Body of pancreas (tissue), 4 donors: ENCODE measurements at regions not wholly inside any gene's neighbourhood (a gene's known extent, or its start where the extent isn't known, plus 50 kb on each side); places are given as distances from the start of the nearest gene placed in this dataset.

Source experiments
- ATAC-seq: fragments of 150-250 bp; one replicate; pipeline ENCODE4 v1.9.1; 2016
- DNase-seq, 4 donors: peaks; one replicate each; pipeline ENCODE4 v3.0.0-alpha.2; 2019
- H3K27ac ChIP-seq, 4 donors: fragments of 200-600 bp; sonication (generic); 1 replicate in 3 of 4; 2 replicates in 1 of 4; pipeline versions ENCODE4 v1.5.1 to v1.6.1; 2016 to 2019; ENCODE audit warnings: mild to moderate bottlenecking in 1 of 4, mixed read lengths in 1 of 4, moderate library complexity in 1 of 4
- H3K27me3 ChIP-seq, 2 donors: fragments of 200-600 bp; sonication (generic); one replicate each; pipeline ENCODE4 v1.6.0; 2016; ENCODE audit warnings: mild to moderate bottlenecking in 1 of 2
- H3K36me3 ChIP-seq, 2 donors: fragments of 200-600 bp; sonication (generic); replicated peaks in 1 of 2; 2 replicates each; pipeline ENCODE4 v1.5.1; 2016; ENCODE audit warnings: low read depth in 2 of 2; ENCODE audit not compliant: insufficient read depth in 1 of 2
- H3K4me1 ChIP-seq: fragments of 200-600 bp; sonication (generic); one replicate; pipeline ENCODE4 v1.6.0; 2016
- H3K4me3 ChIP-seq, 2 donors: fragments of 200-600 bp; sonication (generic); 1 replicate in 1 of 2; 2 replicates in 1 of 2; pipeline ENCODE4 v1.5.1; 2016 to 2019
- H3K9me3 ChIP-seq, 3 donors: fragments of 200-600 bp; sonication (generic); 1 replicate in 2 of 3; 2 replicates in 1 of 3; pipeline ENCODE4 v1.5.1; 2016
- POLR2A ChIP-seq, 3 donors: fragments of 450-650 bp; IDR thresholded peaks; one replicate each; pipeline ENCODE4 v1.6.1; 2016; ENCODE audit warnings: antibody characterized with exemption in 3 of 3, mild to moderate bottlenecking in 2 of 3
- WGBS, 2 donors: methylation state at CpG; one replicate each; pipeline ENCODE4 v1.1.5; 2017; 5-methylcytosine and 5-hydroxymethylcytosine counted together
- intact Hi-C: fragments of 100-400 bp; cut with DNase I; formaldehyde crosslinking; loops from one replicate; pipeline ENCODE4 v1.15.1; 2023
- TF ChIP-seq, protein P1 (sequence below), 7 experiments: fragments of 450-650 bp in 4 of 7; fragments of 200-600 bp in 3 of 7; sonication (generic) in 3 of 7; IDR thresholded peaks; one replicate each; pipeline ENCODE4 v1.5.1; 2016 to 2019; ENCODE audit warnings: antibody characterized with exemption in 7 of 7

DNA sequence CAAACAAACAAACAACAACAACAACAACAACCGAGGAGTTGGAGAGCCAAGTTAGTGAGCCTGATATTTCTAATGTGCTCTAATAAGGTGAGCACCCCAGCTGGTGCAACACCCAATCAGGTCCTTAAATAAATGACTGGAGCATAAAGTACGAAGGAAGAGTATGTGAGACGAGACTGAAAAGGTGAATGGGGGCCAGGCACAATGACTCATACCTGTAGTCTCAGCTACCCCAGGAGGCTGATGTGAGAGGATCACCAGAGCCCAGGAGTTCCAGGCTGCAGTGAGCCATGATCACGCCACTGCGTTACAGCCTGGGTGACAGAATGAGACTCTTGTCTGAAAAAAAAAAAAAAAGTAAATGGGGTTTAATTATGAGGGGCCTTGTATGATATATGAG is 152.0 kb upstream of the ZRANB2 start:
- WGBS, 2 donors, result 88 to 92% methylated on average over 5 of the region's 5 CpGs
- intact Hi-C loops, result no loop called here
- Histone ChIP-seq H3K27me3 (no peaks in the 10 kb centered on the region), H3K9me3 (no peaks in the 10 kb centered on the region), H3K36me3 (no peaks in the 10 kb centered on the region), H3K4me3 (no peak overlapping the region), H3K4me1 (no peaks in the 10 kb centered on the region), H3K27ac (no peak overlapping the region)
- no peak for TF ChIP-seq POLR2A (IDR thresholded peaks at IDR 0.05)
- TF ChIP-seq, protein P1, sequence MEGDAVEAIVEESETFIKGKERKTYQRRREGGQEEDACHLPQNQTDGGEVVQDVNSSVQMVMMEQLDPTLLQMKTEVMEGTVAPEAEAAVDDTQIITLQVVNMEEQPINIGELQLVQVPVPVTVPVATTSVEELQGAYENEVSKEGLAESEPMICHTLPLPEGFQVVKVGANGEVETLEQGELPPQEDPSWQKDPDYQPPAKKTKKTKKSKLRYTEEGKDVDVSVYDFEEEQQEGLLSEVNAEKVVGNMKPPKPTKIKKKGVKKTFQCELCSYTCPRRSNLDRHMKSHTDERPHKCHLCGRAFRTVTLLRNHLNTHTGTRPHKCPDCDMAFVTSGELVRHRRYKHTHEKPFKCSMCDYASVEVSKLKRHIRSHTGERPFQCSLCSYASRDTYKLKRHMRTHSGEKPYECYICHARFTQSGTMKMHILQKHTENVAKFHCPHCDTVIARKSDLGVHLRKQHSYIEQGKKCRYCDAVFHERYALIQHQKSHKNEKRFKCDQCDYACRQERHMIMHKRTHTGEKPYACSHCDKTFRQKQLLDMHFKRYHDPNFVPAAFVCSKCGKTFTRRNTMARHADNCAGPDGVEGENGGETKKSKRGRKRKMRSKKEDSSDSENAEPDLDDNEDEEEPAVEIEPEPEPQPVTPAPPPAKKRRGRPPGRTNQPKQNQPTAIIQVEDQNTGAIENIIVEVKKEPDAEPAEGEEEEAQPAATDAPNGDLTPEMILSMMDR (IDR thresholded peaks at IDR 0.05), result no peak
- no peak for ATAC-seq
- no peak for DNase-seq

DNA sequence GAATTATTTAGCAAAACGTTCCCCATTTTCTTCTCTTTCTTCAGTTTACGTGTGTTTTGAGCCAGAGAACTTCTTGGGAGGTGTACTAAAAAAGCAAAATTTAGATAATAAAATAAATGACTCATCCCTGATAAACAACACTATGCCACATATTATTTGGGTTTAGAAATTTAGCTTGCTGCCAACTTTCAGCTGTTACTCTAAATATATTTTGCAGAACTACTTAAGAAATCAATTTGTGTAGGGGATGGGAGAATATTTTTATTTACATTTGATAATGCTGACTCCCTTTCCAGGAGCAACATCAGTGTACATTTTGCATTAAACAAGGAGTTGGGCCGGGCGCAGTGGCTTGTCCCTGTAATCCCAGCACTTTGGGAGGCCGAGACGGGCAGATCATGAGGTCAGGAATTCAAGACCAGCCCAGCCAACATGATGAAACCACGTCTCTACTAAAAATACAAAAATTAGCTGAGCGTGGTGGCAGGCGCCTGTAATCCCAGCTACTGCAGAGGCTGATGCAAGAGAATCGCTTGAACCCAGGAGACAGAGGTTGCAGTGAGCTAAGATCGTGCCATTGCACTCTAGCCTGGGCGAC is 151.4 kb upstream of the ZRANB2 start:
- Histone ChIP-seq H3K4me1 (no peaks in the 10 kb centered on the region), H3K27me3 (no peaks in the 10 kb centered on the region), H3K36me3 (no peaks in the 10 kb centered on the region), H3K4me3 (no peak overlapping the region), H3K27ac (no peak overlapping the region), H3K9me3 (no peaks in the 10 kb centered on the region)
- TF ChIP-seq, protein P1 (IDR thresholded peaks at IDR 0.05), result no peak
- TF ChIP-seq POLR2A (IDR thresholded peaks at IDR 0.05), result no peak
- 87 to 88% methylated on average over 12 of the region's 12 CpGs for WGBS, 2 donors
- intact Hi-C loops, result no loop called here
- no peak for ATAC-seq
- no peak for DNase-seq

DNA sequence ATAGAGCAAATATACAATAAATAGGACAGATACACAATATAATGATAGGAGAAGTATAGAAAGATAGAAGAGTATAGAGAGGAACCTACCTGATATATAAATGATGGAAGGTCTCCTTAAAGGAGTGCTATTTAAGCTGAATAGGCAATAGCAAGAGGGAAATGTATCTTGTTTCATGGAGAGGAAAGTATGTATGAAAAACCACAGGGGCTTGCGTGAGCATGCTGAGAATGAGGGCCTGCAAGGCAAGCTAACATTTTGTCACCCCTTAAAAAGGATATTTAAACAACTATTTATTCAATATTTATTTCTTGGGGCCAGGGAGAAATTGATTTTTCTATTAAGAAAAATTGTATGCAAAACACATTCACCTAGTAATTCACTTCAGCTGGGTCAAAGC is 150.9 kb upstream of the ZRANB2 start:
- 90 to 93% methylated on average over 1 of the region's 1 CpG for WGBS, 2 donors
- Histone ChIP-seq H3K27me3 (no peaks in the 10 kb centered on the region), H3K36me3 (no peaks in the 10 kb centered on the region), H3K4me1 (no peaks in the 10 kb centered on the region), H3K4me3 (no peak overlapping the region), H3K9me3 (no peaks in the 10 kb centered on the region), H3K27ac (no peak overlapping the region)
- intact Hi-C loops, result no loop called here
- DNase-seq (no peak), ATAC-seq (no peak)
- TF ChIP-seq, protein P1 (IDR thresholded peaks at IDR 0.05), result no peak
- TF ChIP-seq POLR2A (IDR thresholded peaks at IDR 0.05), result no peak

DNA sequence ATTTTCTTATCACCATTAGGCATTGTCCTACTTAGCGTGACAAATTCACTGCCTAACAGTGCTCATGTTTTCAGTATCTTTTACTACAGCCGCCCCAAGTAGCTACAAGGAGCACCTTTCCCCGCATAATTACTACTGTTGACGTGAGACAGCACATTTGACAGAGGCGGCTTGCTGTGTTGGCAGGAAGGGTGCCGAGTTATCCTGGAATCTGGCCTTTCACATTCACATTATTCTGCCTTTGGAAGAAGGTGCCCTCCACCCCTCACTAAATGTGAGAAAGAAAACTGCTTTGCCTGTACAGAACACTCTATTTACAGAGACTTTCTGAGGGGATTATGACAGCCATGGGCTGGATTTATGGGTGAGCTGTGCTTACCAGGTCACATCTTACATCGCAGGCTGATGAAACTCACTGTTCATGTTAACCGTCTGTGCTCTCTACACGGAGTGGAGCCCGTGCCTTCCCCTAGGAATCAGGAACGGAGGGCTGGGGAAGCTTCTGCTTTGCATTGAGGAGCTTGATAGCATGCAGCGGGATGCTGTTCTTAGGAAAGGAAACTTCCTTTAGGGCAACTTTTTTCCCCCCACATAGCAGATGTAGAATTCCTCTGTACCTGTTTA is 148.0 kb upstream of the ZRANB2 start:
- H3K36me3 ChIP-seq, result no peaks in the 10 kb centered on the region
- H3K9me3 ChIP-seq, result no peaks in the 10 kb centered on the region
- intact Hi-C loops, result no loop called here
- no peak overlapping the region for H3K4me3 ChIP-seq
- no peak overlapping the region for H3K27ac ChIP-seq
- no peaks in the 10 kb centered on the region for H3K27me3 ChIP-seq
- ATAC-seq (no peak), DNase-seq (no peak)
- TF ChIP-seq, protein P1 (IDR thresholded peaks at IDR 0.05), result no peak
- TF ChIP-seq POLR2A (IDR thresholded peaks at IDR 0.05), result no peak
- 58 to 72% methylated on average over 12 of the region's 12 CpGs for WGBS, 2 donors
- H3K4me1 ChIP-seq, result no peaks in the 10 kb centered on the region

DNA sequence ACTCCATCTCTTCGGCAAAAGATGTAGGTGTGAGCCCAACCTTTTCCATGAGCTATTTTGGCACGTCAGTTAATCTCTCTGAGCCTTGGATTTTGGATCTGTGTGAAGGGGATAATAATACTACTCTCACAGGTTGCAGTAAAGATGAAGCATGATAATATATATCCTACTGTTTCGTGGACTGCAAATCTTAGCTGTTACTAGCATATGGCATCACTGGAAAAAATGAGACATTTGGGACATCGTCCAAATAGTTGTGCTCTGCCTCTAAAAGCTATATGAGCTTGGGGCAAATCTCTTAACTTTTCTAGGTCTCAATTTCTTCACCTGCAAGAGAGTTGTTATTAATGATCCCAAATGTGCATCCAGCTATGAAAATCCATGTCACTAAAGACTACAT is 147.4 kb upstream of the ZRANB2 start:
- WGBS, 2 donors, result 79 to 89% methylated on average over 4 of the region's 4 CpGs
- no peaks in the 10 kb centered on the region for H3K36me3 ChIP-seq
- TF ChIP-seq POLR2A (IDR thresholded peaks at IDR 0.05), result no peak
- TF ChIP-seq, protein P1 (IDR thresholded peaks at IDR 0.05), result no peak
- H3K4me1 ChIP-seq, result no peaks in the 10 kb centered on the region
- H3K4me3 ChIP-seq, result no peak overlapping the region
- no peaks in the 10 kb centered on the region for H3K9me3 ChIP-seq
- no peak overlapping the region for H3K27ac ChIP-seq
- DNase-seq (no peak), ATAC-seq (no peak)
- intact Hi-C loops, result no loop called here
- H3K27me3 ChIP-seq, result no peaks in the 10 kb centered on the region
